ENCODE measurements at regions not wholly inside any gene's neighbourhood (a gene's known extent, or its start where the extent isn't known, plus 50 kb on each side); places are given as distances from the start of the nearest gene placed in this dataset.
"Not testable (repeated sequence)": the region's sequence is repeated elsewhere in the genome, so short reads cannot be mapped to it uniquely, and the experiment has no call there.

- Histone ChIP-seq H3K27me3 (ENCODE audit: control insufficient read depth, insufficient read depth, low read length) (no peaks in the 10 kb centered on the region), H3K4me3 (ENCODE audit: low read length) (no peak overlapping the region), H3K36me3 (ENCODE audit: control insufficient read depth, insufficient read depth, low read length) (no peaks in the 10 kb centered on the region), H3K9ac (ENCODE audit: low read length) (no peak overlapping the region), H3K9me3 (ENCODE audit: control insufficient read depth, low read length) (no peaks in the 10 kb centered on the region), H3K4me1 (ENCODE audit: control insufficient read depth, insufficient read depth, low read length) (no peaks in the 10 kb centered on the region)
Measured at GRCh38 chr13:73820285-73820684, 313.9 kb downstream of the KLF12 start.

GRCh38 chr13:73819711-73820110 lies 314.5 kb downstream of the KLF12 start:
- H3K9ac ChIP-seq (ENCODE audit: low read length): no peak overlapping the region
- H3K36me3 ChIP-seq (ENCODE audit: control insufficient read depth, insufficient read depth, low read length): no peaks in the 10 kb centered on the region
- no peaks in the 10 kb centered on the region for H3K27me3 ChIP-seq (ENCODE audit: control insufficient read depth, insufficient read depth, low read length)
- no peaks in the 10 kb centered on the region for H3K4me1 ChIP-seq (ENCODE audit: control insufficient read depth, insufficient read depth, low read length)
- H3K9me3 ChIP-seq (ENCODE audit: control insufficient read depth, low read length): no peaks in the 10 kb centered on the region
- no peak overlapping the region for H3K4me3 ChIP-seq (ENCODE audit: low read length)

- Histone ChIP-seq H3K4me1 (ENCODE audit: control insufficient read depth, insufficient read depth, low read length) (no peaks in the 10 kb centered on the region), H3K36me3 (ENCODE audit: control insufficient read depth, insufficient read depth, low read length) (no peaks in the 10 kb centered on the region), H3K4me3 (ENCODE audit: low read length) (no peak overlapping the region), H3K9me3 (ENCODE audit: control insufficient read depth, low read length) (no peaks in the 10 kb centered on the region), H3K9ac (ENCODE audit: low read length) (no peak overlapping the region), H3K27me3 (ENCODE audit: control insufficient read depth, insufficient read depth, low read length) (no peaks in the 10 kb centered on the region)
Measured at GRCh38 chr13:73816702-73817101, 317.5 kb downstream of the KLF12 start.

GRCh38 chr13:73815796-73816195 lies 318.4 kb downstream of the KLF12 start:
- H3K27me3 ChIP-seq (ENCODE audit: control insufficient read depth, insufficient read depth, low read length): no peaks in the 10 kb centered on the region
- no peaks in the 10 kb centered on the region for H3K4me1 ChIP-seq (ENCODE audit: control insufficient read depth, insufficient read depth, low read length)
- H3K36me3 ChIP-seq (ENCODE audit: control insufficient read depth, insufficient read depth, low read length): no peaks in the 10 kb centered on the region
- H3K4me3 ChIP-seq (ENCODE audit: low read length): no peak overlapping the region
- H3K9me3 ChIP-seq (ENCODE audit: control insufficient read depth, low read length): no peaks in the 10 kb centered on the region
- H3K9ac ChIP-seq (ENCODE audit: low read length): no peak overlapping the region

- Histone ChIP-seq H3K9me3 (ENCODE audit: control insufficient read depth, low read length) (no peaks in the 10 kb centered on the region), H3K36me3 (ENCODE audit: control insufficient read depth, insufficient read depth, low read length) (no peaks in the 10 kb centered on the region)
Measured at GRCh38 chr13:73810647-73811046, 323.6 kb downstream of the KLF12 start.

GRCh38 chr13:73809561-73809960 lies 324.6 kb downstream of the KLF12 start:
- H3K27me3 ChIP-seq (ENCODE audit: control insufficient read depth, insufficient read depth, low read length): no peaks in the 10 kb centered on the region
- no peaks in the 10 kb centered on the region for H3K9me3 ChIP-seq (ENCODE audit: control insufficient read depth, low read length)
- H3K9ac ChIP-seq (ENCODE audit: low read length): no peak overlapping the region
- H3K4me3 ChIP-seq (ENCODE audit: low read length): no peak overlapping the region
- H3K36me3 ChIP-seq (ENCODE audit: control insufficient read depth, insufficient read depth, low read length): no peaks in the 10 kb centered on the region
- no peaks in the 10 kb centered on the region for H3K4me1 ChIP-seq (ENCODE audit: control insufficient read depth, insufficient read depth, low read length)

More at GRCh38 chr13:73810647-73811046, 323.6 kb downstream of the KLF12 start:
- Histone ChIP-seq H3K4me3 (ENCODE audit: low read length) (no peak overlapping the region), H3K9ac (ENCODE audit: low read length) (no peak overlapping the region), H3K4me1 (ENCODE audit: control insufficient read depth, insufficient read depth, low read length) (no peaks in the 10 kb centered on the region), H3K27me3 (ENCODE audit: control insufficient read depth, insufficient read depth, low read length) (no peaks in the 10 kb centered on the region)

GRCh38 chr13:73808318-73808717 lies 325.9 kb downstream of the KLF12 start:
- Histone ChIP-seq H3K9me3 (ENCODE audit: control insufficient read depth, low read length) (no peaks in the 10 kb centered on the region), H3K9ac (ENCODE audit: low read length) (no peak overlapping the region), H3K36me3 (ENCODE audit: control insufficient read depth, insufficient read depth, low read length) (no peaks in the 10 kb centered on the region), H3K27me3 (ENCODE audit: control insufficient read depth, insufficient read depth, low read length) (no peaks in the 10 kb centered on the region), H3K4me3 (ENCODE audit: low read length) (no peak overlapping the region), H3K4me1 (ENCODE audit: control insufficient read depth, insufficient read depth, low read length) (no peaks in the 10 kb centered on the region)

- H3K9ac ChIP-seq (ENCODE audit: low read length); H3K4me1 ChIP-seq (ENCODE audit: control insufficient read depth, insufficient read depth, low read length); H3K9me3 ChIP-seq (ENCODE audit: control insufficient read depth, low read length); H3K36me3 ChIP-seq (ENCODE audit: control insufficient read depth, insufficient read depth, low read length); H3K27me3 ChIP-seq (ENCODE audit: control insufficient read depth, insufficient read depth, low read length); H3K4me3 ChIP-seq (ENCODE audit: low read length): not testable (repeated sequence)
Measured at GRCh38 chr13:73805326-73805958, 328.8 kb downstream of the KLF12 start.

GRCh38 chr13:73803997-73804396 lies 330.2 kb downstream of the KLF12 start:
- Histone ChIP-seq H3K27me3 (ENCODE audit: control insufficient read depth, insufficient read depth, low read length) (no peaks in the 10 kb centered on the region), H3K4me3 (ENCODE audit: low read length) (no peak overlapping the region), H3K9me3 (ENCODE audit: control insufficient read depth, low read length) (no peaks in the 10 kb centered on the region), H3K4me1 (ENCODE audit: control insufficient read depth, insufficient read depth, low read length) (no peaks in the 10 kb centered on the region), H3K36me3 (ENCODE audit: control insufficient read depth, insufficient read depth, low read length) (no peaks in the 10 kb centered on the region), H3K9ac (ENCODE audit: low read length) (no peak overlapping the region)

GRCh38 chr13:73800011-73800410 lies 334.2 kb downstream of the KLF12 start:
- Histone ChIP-seq H3K36me3 (ENCODE audit: control insufficient read depth, insufficient read depth, low read length) (no peaks in the 10 kb centered on the region), H3K9ac (ENCODE audit: low read length) (no peak overlapping the region), H3K4me3 (ENCODE audit: low read length) (no peak overlapping the region), H3K27me3 (ENCODE audit: control insufficient read depth, insufficient read depth, low read length) (no peaks in the 10 kb centered on the region), H3K9me3 (ENCODE audit: control insufficient read depth, low read length) (no peaks in the 10 kb centered on the region), H3K4me1 (ENCODE audit: control insufficient read depth, insufficient read depth, low read length) (no peaks in the 10 kb centered on the region)

- Histone ChIP-seq H3K36me3 (ENCODE audit: control insufficient read depth, insufficient read depth, low read length) (no peaks in the 10 kb centered on the region), H3K27me3 (ENCODE audit: control insufficient read depth, insufficient read depth, low read length) (no peaks in the 10 kb centered on the region), H3K9ac (ENCODE audit: low read length) (no peak overlapping the region), H3K4me1 (ENCODE audit: control insufficient read depth, insufficient read depth, low read length) (no peaks in the 10 kb centered on the region), H3K9me3 (ENCODE audit: control insufficient read depth, low read length) (no peaks in the 10 kb centered on the region), H3K4me3 (ENCODE audit: low read length) (no peak overlapping the region)
Measured at GRCh38 chr13:73794755-73795154, 339.4 kb downstream of the KLF12 start.

GRCh38 chr13:73793361-73793760 lies 340.8 kb downstream of the KLF12 start:
- Histone ChIP-seq H3K4me3 (ENCODE audit: low read length) (no peak overlapping the region), H3K9ac (ENCODE audit: low read length) (no peak overlapping the region), H3K9me3 (ENCODE audit: control insufficient read depth, low read length) (no peaks in the 10 kb centered on the region), H3K27me3 (ENCODE audit: control insufficient read depth, insufficient read depth, low read length) (no peaks in the 10 kb centered on the region), H3K36me3 (ENCODE audit: control insufficient read depth, insufficient read depth, low read length) (no peaks in the 10 kb centered on the region), H3K4me1 (ENCODE audit: control insufficient read depth, insufficient read depth, low read length) (no peaks in the 10 kb centered on the region)

GRCh38 chr13:73792796-73793195 lies 341.4 kb downstream of the KLF12 start:
- Histone ChIP-seq H3K4me1 (ENCODE audit: control insufficient read depth, insufficient read depth, low read length) (no peaks in the 10 kb centered on the region), H3K4me3 (ENCODE audit: low read length) (no peak overlapping the region), H3K27me3 (ENCODE audit: control insufficient read depth, insufficient read depth, low read length) (no peaks in the 10 kb centered on the region), H3K9ac (ENCODE audit: low read length) (no peak overlapping the region), H3K9me3 (ENCODE audit: control insufficient read depth, low read length) (no peaks in the 10 kb centered on the region), H3K36me3 (ENCODE audit: control insufficient read depth, insufficient read depth, low read length) (no peaks in the 10 kb centered on the region)
